PFSK-1 (cell line): ENCODE measurements at regions not wholly inside any gene's neighbourhood (a gene's known extent, or its start where the extent isn't known, plus 50 kb on each side); places are given as distances from the start of the nearest gene placed in this dataset.

Source experiments
- POLR2AphosphoS5 ChIP-seq: IDR thresholded peaks from 2 replicates; pipeline ENCODE4 v1.6.1; 2012; ENCODE audit warnings: low read depth, mild to moderate bottlenecking, control low read depth, low read length, moderate library complexity
- SIN3A ChIP-seq: IDR thresholded peaks from 2 replicates; pipeline ENCODE4 v1.6.1; 2012; ENCODE audit warnings: mild to moderate bottlenecking, low read length, moderate library complexity, borderline replicate concordance; ENCODE audit not compliant: insufficient read depth

- TF ChIP-seq POLR2AphosphoS5 = no peak
- TF ChIP-seq SIN3A = no peak
Observed at GRCh38 chr4:180913750-180914149, 1329.5 kb upstream of the TENM3 start.
